Fibroblast of lung (primary cell): ENCODE measurements at regions not wholly inside any gene's neighbourhood (a gene's known extent, or its start where the extent isn't known, plus 50 kb on each side); places are given as distances from the start of the nearest gene placed in this dataset.

Experiments
- DNase-seq, 2 donors: peaks; one replicate each; pipeline versions ENCODE4 v3.0.0 to v3.0.0-alpha.2; 2010; ENCODE audit warnings: low read depth in 2 of 2
- H2AFZ ChIP-seq: 2 replicates; pipeline ENCODE4 v1.5.1; 2012; ENCODE audit warnings: low read length, control low read depth, inconsistent platforms
- H3K27ac ChIP-seq: 2 replicates; pipeline ENCODE4 v1.5.1; 2011; ENCODE audit warnings: low read length, control low read depth; ENCODE audit not compliant: insufficient read depth
- H3K27me3 ChIP-seq: 2 replicates; pipeline ENCODE4 v1.5.1; 2011; ENCODE audit warnings: mild to moderate bottlenecking, low read length; ENCODE audit not compliant: control insufficient read depth, insufficient read depth
- H3K36me3 ChIP-seq: 2 replicates; pipeline ENCODE4 v1.5.1; 2011; ENCODE audit warnings: low read length; ENCODE audit not compliant: control insufficient read depth, insufficient read depth
- H3K4me1 ChIP-seq: 2 replicates; pipeline ENCODE4 v1.5.1; 2011; ENCODE audit warnings: low read length; ENCODE audit not compliant: control insufficient read depth, insufficient read depth; ENCODE audit errors: extremely low read depth
- H3K4me2 ChIP-seq: 2 replicates; pipeline ENCODE4 v1.5.1; 2011; ENCODE audit warnings: low read length, control low read depth; ENCODE audit not compliant: insufficient read depth; ENCODE audit errors: extremely low read depth
- H3K4me3 ChIP-seq, 4 experiments: fragments of 200-600 bp in 1 of 4; sonication (generic) in 1 of 4; replicated peaks in 1 of 4; 2 replicates each; pipeline ENCODE4 v1.5.1; 2011 to 2016; ENCODE audit warnings: low read length in 4 of 4, low read depth in 3 of 4, mild to moderate bottlenecking in 3 of 4, control low read depth in 2 of 4, inconsistent platforms in 1 of 4, mixed read lengths in 1 of 4; ENCODE audit not compliant: insufficient read depth in 1 of 4; ENCODE audit errors: control extremely low read depth in 1 of 4
- H3K79me2 ChIP-seq: 2 replicates; pipeline ENCODE4 v1.5.1; 2012; ENCODE audit warnings: mild to moderate bottlenecking, low read length, inconsistent platforms; ENCODE audit not compliant: control insufficient read depth, insufficient read depth
- H3K9ac ChIP-seq: 2 replicates; pipeline ENCODE4 v1.5.1; 2011; ENCODE audit warnings: mild to moderate bottlenecking, low read length, control low read depth; ENCODE audit not compliant: insufficient read depth
- H3K9me3 ChIP-seq: 2 replicates; pipeline ENCODE4 v1.5.1; 2012; ENCODE audit warnings: low read depth, low read length; ENCODE audit not compliant: control insufficient read depth, insufficient read depth
- H4K20me1 ChIP-seq: 2 replicates; pipeline ENCODE4 v1.5.1; 2011; ENCODE audit warnings: low read length; ENCODE audit not compliant: control insufficient read depth, insufficient read depth; ENCODE audit errors: extremely low read depth
- CTCF ChIP-seq, 2 donors: IDR thresholded peaks in 1 of 2; conservative IDR thresholded peaks in 1 of 2; 1 replicate in 1 of 2; 2 replicates in 1 of 2; pipeline ENCODE4 v1.5.1; 2011 to 2012; ENCODE audit warnings: low read length in 2 of 2, control low read depth in 1 of 2, inconsistent platforms in 1 of 2, low read depth in 1 of 2, mild to moderate bottlenecking in 1 of 2
- EZH2 ChIP-seq: IDR thresholded peaks from 2 replicates; pipeline ENCODE4 v1.5.1; 2012; ENCODE audit warnings: low read length, control low read depth, mild to moderate bottlenecking; ENCODE audit errors: missing control alignments

- H3K4me1 ChIP-seq: no peaks in the 10 kb centered on the region
- H3K79me2 ChIP-seq: no peaks in the 10 kb centered on the region
- no peaks in the 10 kb centered on the region for H3K36me3 ChIP-seq
- H3K4me2 ChIP-seq: no peak overlapping the region
- DNase-seq: no peak
- H3K4me3 ChIP-seq: no peak overlapping the region
- no peaks in the 10 kb centered on the region for H4K20me1 ChIP-seq
- peaks cover 4% of the 10 kb centered on the region for H3K27me3 ChIP-seq
- no peaks in the 10 kb centered on the region for H3K9me3 ChIP-seq
- TF ChIP-seq EZH2 (no peak), CTCF (conservative IDR thresholded peaks at IDR 0.05 in 1 of 2, IDR thresholded peaks at IDR 0.05 in 1 of 2; ENCODE audit: low read depth in 1 of 2, low read length in 2 of 2) (no peak)
- no peak overlapping the region for H2AFZ ChIP-seq
- no peak overlapping the region for H3K27ac ChIP-seq
- H3K9ac ChIP-seq: no peak overlapping the region
Observed at GRCh38 chr2:71898851-71899681, 248.6 kb downstream of the CYP26B1 start.

GRCh38 chr2:71898375-71898774, 249.3 kb downstream of the CYP26B1 start:
- Histone ChIP-seq H3K4me1 (no peaks in the 10 kb centered on the region), H3K4me3 (no peak overlapping the region), H2AFZ (no peak overlapping the region), H4K20me1 (no peaks in the 10 kb centered on the region), H3K9me3 (no peaks in the 10 kb centered on the region), H3K9ac (no peak overlapping the region), H3K36me3 (no peaks in the 10 kb centered on the region), H3K27ac (no peak overlapping the region), H3K79me2 (no peaks in the 10 kb centered on the region), H3K27me3 (peaks cover 4% of the 10 kb centered on the region), H3K4me2 (no peak overlapping the region)
- DNase-seq: no peak
- TF ChIP-seq EZH2 (no peak), CTCF (conservative IDR thresholded peaks at IDR 0.05 in 1 of 2, IDR thresholded peaks at IDR 0.05 in 1 of 2; ENCODE audit: low read depth in 1 of 2, low read length in 2 of 2) (no peak)

GRCh38 chr2:71897836-71898235, 249.8 kb downstream of the CYP26B1 start:
- H3K36me3 ChIP-seq: no peaks in the 10 kb centered on the region
- H3K9ac ChIP-seq: no peak overlapping the region
- no peak overlapping the region for H2AFZ ChIP-seq
- H4K20me1 ChIP-seq: no peaks in the 10 kb centered on the region
- no peak overlapping the region for H3K4me2 ChIP-seq
- H3K27me3 ChIP-seq: peaks cover 4% of the 10 kb centered on the region
- DNase-seq: no peak
- no peaks in the 10 kb centered on the region for H3K4me1 ChIP-seq
- H3K27ac ChIP-seq: no peak overlapping the region
- no peaks in the 10 kb centered on the region for H3K9me3 ChIP-seq
- H3K79me2 ChIP-seq: no peaks in the 10 kb centered on the region
- TF ChIP-seq EZH2 (no peak), CTCF (conservative IDR thresholded peaks at IDR 0.05 in 1 of 2, IDR thresholded peaks at IDR 0.05 in 1 of 2; ENCODE audit: low read depth in 1 of 2, low read length in 2 of 2) (no peak)
- no peak overlapping the region for H3K4me3 ChIP-seq
